Stimulated activated CD8-positive, alpha-beta memory T cell treated with anti-CD3 and anti-CD28 coated beads, Interleukin-7, amount 100 ng/mL, for 1 hour (primary cell): ENCODE measurements at regions not wholly inside any gene's neighbourhood (a gene's known extent, or its start where the extent isn't known, plus 50 kb on each side); places are given as distances from the start of the nearest gene placed in this dataset.
"Not testable (repeated sequence)": the region's sequence is repeated elsewhere in the genome, so short reads cannot be mapped to it uniquely, and the experiment has no call there.

Source experiments
- DNase-seq, 2 donors: peaks; one replicate each; pipeline ENCODE4 v3.0.0-alpha.2; 2020; ENCODE audit warnings: low read depth in 2 of 2

DNA sequence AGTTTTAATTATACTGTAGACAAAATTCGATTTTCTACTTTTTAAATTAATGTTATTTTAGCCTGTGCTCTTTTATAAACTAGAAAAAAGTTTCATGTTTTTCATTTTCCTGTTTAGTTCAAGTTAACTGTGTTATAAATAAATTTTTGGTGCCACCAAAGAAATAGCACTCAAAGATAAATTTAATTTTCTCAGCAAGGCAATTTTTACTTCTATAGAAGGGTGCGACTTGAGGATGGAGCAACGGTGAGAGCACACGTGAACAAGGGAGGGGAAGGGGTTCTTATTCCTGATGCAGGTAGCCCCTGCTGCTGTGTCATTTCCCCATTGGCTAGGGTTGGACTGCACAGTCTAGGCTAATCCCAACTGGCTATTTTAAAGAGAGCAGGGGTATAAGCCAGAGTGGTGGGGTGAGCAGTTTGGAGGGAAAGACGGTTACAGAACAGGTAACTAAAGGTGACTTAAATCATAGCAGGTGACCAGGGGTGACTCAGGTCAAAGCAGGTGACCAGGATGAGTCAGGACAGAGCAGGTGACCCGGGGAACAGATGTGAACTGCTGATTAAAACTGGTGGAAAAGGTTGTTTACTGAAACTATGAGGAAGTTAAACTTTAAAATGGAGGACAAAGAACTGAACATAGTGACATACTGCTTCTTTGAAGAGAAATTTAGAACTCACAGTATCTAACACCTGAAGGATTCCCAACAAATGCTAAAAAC lies 104.6 kb upstream of the GPBP1 start:
- DNase-seq, result no peak

DNA sequence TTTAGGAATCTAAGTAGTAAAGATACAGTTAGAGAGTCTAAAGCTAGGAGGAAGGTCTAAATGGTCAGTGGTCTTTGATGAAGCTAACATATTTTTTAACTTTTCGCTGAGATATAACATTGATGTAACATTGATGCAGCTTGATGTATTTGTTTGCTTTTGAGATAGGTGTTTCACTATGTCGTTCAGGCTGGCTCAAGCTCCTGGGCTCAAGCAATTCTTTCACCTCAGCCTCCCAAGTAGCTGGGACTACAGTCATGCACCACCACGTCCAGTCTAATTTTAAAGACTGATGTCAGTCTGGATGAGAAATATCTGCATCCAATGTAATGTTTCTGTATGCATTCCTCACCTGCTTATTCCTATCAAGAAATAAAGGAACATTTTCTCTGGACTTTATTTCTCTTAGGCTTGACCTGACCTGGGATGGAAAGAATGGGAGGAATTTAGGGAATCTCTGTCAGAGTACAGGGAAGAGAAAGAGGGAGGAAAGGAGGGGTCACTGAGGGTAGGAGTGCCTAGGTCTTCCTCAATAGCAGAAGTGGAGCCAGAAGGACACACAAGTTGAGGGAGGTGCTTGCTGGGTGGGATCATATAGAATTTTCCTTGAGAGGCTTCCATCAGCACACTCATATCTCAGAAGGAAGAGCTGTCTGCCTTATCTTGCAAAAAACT lies 101.5 kb upstream of the GPBP1 start:
- no peak for DNase-seq

GRCh38 chr5:57082441-57083067 lies 91.3 kb upstream of the GPBP1 start:
- DNase-seq, result no peak

GRCh38 chr5:57085306-57086081 lies 88.4 kb upstream of the GPBP1 start:
- DNase-seq, result no peak

DNA sequence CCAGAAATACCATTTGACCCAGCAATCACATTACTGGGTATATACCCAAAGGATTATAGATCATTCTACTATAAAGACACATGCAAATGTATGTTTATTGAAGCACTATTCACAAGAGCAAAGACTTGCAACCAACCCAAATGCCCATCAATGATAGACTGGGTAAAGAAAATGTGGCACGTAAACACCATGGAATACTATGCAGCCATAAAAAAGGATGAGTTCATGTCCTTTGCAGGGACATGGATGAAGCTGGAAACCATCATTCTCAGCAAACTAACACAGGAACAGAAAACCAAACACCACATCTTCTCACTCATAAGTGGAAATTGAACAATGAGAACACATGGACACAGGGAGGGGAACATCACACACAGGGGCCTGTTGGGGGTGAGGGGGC lies 85.9 kb upstream of the GPBP1 start:
- not testable (repeated sequence) for DNase-seq

DNA sequence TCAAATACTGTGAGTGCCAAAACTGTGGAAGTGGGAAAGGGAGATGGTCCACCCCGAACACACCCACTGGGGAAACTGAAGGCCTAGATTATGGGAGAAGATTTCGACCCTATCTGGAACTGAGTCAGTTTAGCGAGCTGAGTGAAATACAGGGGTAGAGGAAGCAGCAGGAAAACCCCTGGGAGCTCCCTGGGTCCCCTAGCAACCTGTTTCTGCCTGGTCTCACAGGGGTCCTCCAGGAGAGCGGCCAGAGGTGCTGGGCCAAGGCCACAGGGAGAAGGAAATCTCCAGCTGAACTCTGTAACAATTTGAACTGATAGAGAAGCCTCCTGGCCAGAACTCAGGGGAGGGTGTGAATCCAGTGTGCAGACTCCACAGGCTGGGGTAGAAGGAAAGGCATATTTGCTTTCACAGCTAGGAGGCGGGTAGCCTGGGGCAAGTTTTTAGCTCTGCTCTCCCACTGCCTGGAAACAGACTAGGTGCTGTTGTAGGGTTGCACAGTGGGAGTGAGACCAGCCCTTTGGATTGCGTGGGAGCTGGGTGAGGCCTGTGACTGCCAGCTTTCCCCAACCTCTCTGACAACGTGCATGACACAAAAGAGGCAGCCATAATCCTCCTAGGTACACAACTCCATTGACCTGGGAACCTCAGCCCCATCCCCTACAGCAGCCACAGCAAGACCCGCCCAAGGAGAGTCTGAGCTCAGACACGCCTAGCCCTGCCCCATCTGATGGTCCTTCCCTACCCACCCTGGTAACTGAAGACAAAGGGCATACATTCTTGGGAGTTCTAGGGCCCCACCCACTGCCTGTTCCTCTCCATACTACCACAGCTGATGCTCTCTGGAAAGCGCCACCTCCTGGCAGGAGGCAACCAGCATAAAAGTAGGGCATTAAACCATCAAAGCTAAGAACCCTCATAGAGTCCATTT lies 78.8 kb upstream of the GPBP1 start:
- no peak for DNase-seq

DNA sequence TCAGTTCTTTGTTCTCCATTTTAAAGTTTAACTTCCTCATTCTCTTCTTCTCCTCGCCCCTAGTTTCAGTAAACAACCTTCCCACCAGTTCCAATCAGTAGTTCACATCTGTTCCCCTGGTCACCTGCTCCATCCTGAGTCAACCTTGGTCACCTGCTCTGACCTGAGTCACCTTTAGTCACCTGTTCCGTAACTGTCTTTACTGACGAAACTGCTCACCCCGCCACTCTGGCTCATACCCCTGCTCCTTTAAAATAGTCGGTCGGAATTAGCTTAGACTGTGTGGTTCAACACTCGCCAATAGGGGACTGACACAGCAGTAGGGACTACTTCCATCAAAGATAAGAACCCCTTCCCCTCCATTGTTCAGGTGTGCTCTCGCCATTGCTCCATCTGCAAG lies 76.3 kb upstream of the GPBP1 start:
- DNase-seq, result no peak

DNA sequence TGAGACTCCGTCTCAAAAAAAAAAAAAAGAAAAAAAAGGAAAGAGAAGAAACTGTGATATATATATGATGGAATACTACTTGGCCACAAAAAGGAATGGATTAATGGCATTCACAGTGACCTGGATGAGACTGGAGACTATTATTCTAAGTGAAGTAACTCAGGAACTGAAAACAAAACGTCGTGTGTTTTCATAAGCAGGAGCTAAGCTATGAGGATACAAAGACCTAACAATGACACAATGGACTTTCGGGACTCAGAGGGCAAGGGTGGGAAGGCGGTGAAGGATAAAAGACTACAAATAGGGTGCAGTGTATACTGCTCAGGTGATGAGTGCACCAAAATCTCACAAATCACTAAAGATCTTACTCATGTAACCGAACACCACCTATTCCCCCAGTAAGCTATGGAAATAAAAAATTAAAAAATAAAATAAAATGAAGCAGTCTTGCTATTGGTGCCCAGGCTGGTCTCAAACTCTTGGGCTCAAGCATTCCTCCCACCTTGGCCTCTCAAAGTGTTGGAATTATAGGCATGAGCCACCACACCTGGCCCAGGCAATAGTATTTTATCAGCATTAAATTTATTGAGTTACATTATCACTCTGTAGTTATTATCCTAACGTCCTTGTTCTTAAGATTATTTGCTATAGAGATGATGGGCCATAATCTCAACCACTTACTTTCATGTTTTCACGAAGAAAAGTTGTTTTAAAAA lies 71.5 kb upstream of the GPBP1 start:
- no peak for DNase-seq

- DNase-seq, result no peak
These were observed 71.0 kb upstream of the GPBP1 start for GRCh38 chr5:57102905-57103255.

DNA sequence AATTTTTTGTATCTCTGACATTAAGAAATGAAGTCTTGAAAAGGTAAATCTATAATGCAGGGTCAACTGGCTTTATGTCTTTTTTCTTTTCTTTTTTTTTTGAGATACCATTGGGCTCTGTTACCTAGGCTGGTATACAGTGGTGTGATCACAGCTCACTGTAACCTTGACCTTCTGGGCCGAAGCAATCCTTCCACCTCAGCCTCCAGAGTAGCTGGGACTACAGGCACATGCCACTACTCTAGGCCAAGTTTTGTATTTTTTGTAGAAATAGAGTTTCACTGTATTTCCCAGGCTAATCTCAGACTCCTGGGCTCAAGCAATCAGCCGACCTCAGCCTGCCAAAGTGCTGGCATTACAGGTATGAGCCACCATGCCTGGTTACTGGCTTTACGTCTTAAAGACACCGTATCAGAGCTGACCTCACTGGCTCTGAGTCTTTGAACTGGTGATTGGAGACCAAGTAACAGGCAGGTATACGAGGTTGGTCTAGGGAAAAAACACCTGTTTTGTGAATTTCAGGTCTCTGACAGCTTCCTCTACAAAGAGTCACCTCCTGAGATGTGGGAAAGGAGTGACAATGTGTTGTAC lies 70.4 kb upstream of the GPBP1 start:
- no peak for DNase-seq

DNA sequence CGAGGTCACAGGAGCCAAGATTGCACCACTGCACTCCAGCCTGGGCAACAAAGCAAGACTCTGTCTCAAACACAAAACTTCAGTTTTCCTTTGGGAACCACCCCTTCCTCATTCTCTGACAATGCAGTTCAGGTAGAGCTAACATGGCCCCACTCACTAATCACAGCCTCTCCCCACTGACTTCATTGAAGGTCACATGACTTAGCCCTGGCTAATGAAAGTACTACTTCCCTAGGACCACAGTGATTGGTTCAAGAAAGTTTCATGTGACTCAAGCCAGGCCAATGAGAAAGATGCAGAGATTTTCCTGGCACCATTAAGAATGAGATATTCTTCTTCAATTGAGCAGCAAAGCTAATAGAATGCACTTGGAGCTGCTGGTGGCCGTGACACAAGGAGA lies 67.2 kb upstream of the GPBP1 start:
- DNase-seq, result no peak

- no peak for DNase-seq
These were observed 61.9 kb upstream of the GPBP1 start for GRCh38 chr5:57111993-57112392.

- DNase-seq, result no peak
These were observed 60.4 kb upstream of the GPBP1 start for GRCh38 chr5:57113481-57113880.

GRCh38 chr5:57117596-57117995 lies 56.3 kb upstream of the GPBP1 start:
- DNase-seq, result peak in 1 of 2 donors; percentile 24

- DNase-seq, result no peak
These were observed 54.8 kb upstream of the GPBP1 start for GRCh38 chr5:57119031-57119430.

- DNase-seq, result no peak
These were observed 49.8 kb upstream of the GPBP1 start for GRCh38 chr5:57124014-57124413.
